HepG2 (cell line): ENCODE measurements at regions not wholly inside any gene's neighbourhood (a gene's known extent, or its start where the extent isn't known, plus 50 kb on each side); places are given as distances from the start of the nearest gene placed in this dataset.
A peak's percentile ranks its signal among the peaks of the same experiment; 100 is the strongest.

Source experiments
- CEBPB ChIP-seq: IDR thresholded peaks from 2 replicates; pipeline ENCODE4 v1.6.1; 2011; ENCODE audit warnings: low read depth, low read length, improper control_type of control experiment, borderline replicate concordance
- ETV6 ChIP-seq: sonication (generic); formaldehyde crosslinking; conservative IDR thresholded peaks from 2 replicates; pipeline ENCODE4 v1.4.0; 2020; ENCODE audit warnings: missing genetic modification reagents
- NR2F6 ChIP-seq, 2 experiments: IDR thresholded peaks; 2 replicates each; pipeline ENCODE4 v1.6.1; 2016; ENCODE audit warnings: antibody characterized with exemption in 1 of 2, mild to moderate bottlenecking in 1 of 2
- SETDB1 ChIP-seq: sonication (generic); formaldehyde crosslinking; IDR thresholded peaks from 2 replicates; pipeline ENCODE4 v1.5.1; 2020; ENCODE audit warnings: missing genetic modification reagents, mild to moderate bottlenecking, borderline replicate concordance
- SIN3B ChIP-seq: fragments of 150-350 bp; IDR thresholded peaks from 2 replicates; pipeline ENCODE4 v1.6.1; 2014; ENCODE audit warnings: low read length
- SMARCC2 ChIP-seq: fragments of 450-650 bp; IDR thresholded peaks from 2 replicates; pipeline ENCODE4 v1.6.1; 2017; ENCODE audit warnings: antibody characterized with exemption, mild to moderate bottlenecking
- ZC3H4 ChIP-seq: sonication (generic); formaldehyde crosslinking; IDR thresholded peaks from 2 replicates; pipeline ENCODE4 v1.4.0; 2020; ENCODE audit warnings: missing genetic modification reagents, borderline replicate concordance
- ZNF101 ChIP-seq: sonication (generic); formaldehyde crosslinking; IDR thresholded peaks from 2 replicates; pipeline ENCODE4 v1.4.0; 2020; ENCODE audit warnings: mild to moderate bottlenecking, low read depth, missing genetic modification reagents, borderline replicate concordance
- ZNF121 ChIP-seq: sonication (generic); formaldehyde crosslinking; IDR thresholded peaks from 2 replicates; pipeline ENCODE4 v1.5.0; 2020; ENCODE audit warnings: mild to moderate bottlenecking, missing genetic modification reagents
- ZNF350 ChIP-seq: sonication (generic); formaldehyde crosslinking; IDR thresholded peaks from 2 replicates; pipeline ENCODE4 v1.4.0; 2020; ENCODE audit warnings: mild to moderate bottlenecking, low read depth, missing genetic modification reagents, borderline replicate concordance
- ZNF460 ChIP-seq: sonication (generic); formaldehyde crosslinking; IDR thresholded peaks from 2 replicates; pipeline ENCODE4 v1.5.1; 2020; ENCODE audit warnings: missing genetic modification reagents, mild to moderate bottlenecking, borderline replicate concordance
- ZNF749 ChIP-seq: sonication (generic); formaldehyde crosslinking; IDR thresholded peaks from 2 replicates; pipeline ENCODE4 v1.8.0; 2022; ENCODE audit warnings: mild to moderate bottlenecking, missing genetic modification reagents, moderate library complexity, borderline replicate concordance
- ZNF788 ChIP-seq: sonication (generic); formaldehyde crosslinking; IDR thresholded peaks from 2 replicates; pipeline ENCODE4 v1.5.0; 2020; ENCODE audit warnings: mild to moderate bottlenecking, missing genetic modification reagents, borderline replicate concordance
- ZSCAN21 ChIP-seq: sonication (generic); formaldehyde crosslinking; IDR thresholded peaks from 2 replicates; pipeline ENCODE4 v1.8.0; 2022; ENCODE audit warnings: mild to moderate bottlenecking, missing genetic modification reagents, moderate library complexity, borderline replicate concordance
- TF ChIP-seq, protein P1 (sequence below): sonication (generic); formaldehyde crosslinking; IDR thresholded peaks from 2 replicates; pipeline ENCODE4 v1.4.0; 2020; ENCODE audit warnings: missing genetic modification reagents
- TF ChIP-seq, protein P2 (sequence below): IDR thresholded peaks from 2 replicates; pipeline ENCODE4 v1.6.1; 2012; ENCODE audit warnings: low read length, improper control_type of control experiment
- TF ChIP-seq, protein P3 (sequence below): sonication (generic); formaldehyde crosslinking; conservative IDR thresholded peaks from 2 replicates; pipeline ENCODE4 v1.5.0; 2020; ENCODE audit warnings: missing genetic modification reagents
- TF ChIP-seq, protein P4 (sequence below): sonication (generic); formaldehyde crosslinking; IDR thresholded peaks from 2 replicates; pipeline ENCODE4 v1.8.1; 2023; ENCODE audit warnings: missing genetic modification reagents, inconsistent platforms, borderline replicate concordance
- TF ChIP-seq, protein P5 (sequence below): sonication (generic); formaldehyde crosslinking; IDR thresholded peaks from 2 replicates; pipeline ENCODE4 v1.5.0; 2020; ENCODE audit warnings: missing genetic modification reagents
- TF ChIP-seq, protein P6 (sequence below): sonication (generic); formaldehyde crosslinking; IDR thresholded peaks from 2 replicates; pipeline ENCODE4 v1.8.0; 2022; ENCODE audit warnings: missing genetic modification reagents, low read depth, mild to moderate bottlenecking, borderline replicate concordance

DNA sequence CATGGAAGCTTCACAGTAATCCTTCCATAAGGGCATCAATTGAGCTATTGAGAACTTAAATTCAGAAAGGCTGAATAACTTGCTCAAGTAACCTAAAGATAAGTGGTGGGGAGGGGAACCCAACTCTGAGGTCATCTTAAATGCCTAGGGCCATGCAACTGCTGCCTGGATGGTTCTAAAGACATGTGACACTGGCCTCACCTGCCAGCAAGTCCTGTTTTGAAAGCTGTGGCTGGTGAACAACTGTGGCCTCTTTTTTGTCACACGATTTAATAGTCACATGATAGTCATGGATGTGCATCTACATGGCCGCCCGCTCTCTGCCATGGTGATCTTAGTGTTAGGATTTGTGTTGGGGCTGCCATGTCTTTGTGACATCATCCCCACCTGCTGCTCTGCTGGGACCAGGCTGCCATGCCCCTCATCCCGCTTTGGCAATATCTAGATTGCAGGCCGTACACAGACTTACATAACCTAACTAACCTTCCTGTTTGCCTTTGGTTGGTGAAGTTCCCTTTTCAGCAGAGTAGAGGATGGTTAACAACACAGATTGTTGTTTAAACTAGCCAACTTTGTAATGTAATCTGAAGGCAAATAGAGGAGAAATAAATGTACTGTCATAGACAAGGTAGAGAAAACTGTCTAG is 177.9 kb upstream of the SH3BP4 start (continued):
- TF ChIP-seq, protein P1, sequence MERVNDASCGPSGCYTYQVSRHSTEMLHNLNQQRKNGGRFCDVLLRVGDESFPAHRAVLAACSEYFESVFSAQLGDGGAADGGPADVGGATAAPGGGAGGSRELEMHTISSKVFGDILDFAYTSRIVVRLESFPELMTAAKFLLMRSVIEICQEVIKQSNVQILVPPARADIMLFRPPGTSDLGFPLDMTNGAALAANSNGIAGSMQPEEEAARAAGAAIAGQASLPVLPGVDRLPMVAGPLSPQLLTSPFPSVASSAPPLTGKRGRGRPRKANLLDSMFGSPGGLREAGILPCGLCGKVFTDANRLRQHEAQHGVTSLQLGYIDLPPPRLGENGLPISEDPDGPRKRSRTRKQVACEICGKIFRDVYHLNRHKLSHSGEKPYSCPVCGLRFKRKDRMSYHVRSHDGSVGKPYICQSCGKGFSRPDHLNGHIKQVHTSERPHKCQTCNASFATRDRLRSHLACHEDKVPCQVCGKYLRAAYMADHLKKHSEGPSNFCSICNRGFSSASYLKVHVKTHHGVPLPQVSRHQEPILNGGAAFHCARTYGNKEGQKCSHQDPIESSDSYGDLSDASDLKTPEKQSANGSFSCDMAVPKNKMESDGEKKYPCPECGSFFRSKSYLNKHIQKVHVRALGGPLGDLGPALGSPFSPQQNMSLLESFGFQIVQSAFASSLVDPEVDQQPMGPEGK (CRISPR knock-in tag) = no peak
- TF ChIP-seq, protein P2, sequence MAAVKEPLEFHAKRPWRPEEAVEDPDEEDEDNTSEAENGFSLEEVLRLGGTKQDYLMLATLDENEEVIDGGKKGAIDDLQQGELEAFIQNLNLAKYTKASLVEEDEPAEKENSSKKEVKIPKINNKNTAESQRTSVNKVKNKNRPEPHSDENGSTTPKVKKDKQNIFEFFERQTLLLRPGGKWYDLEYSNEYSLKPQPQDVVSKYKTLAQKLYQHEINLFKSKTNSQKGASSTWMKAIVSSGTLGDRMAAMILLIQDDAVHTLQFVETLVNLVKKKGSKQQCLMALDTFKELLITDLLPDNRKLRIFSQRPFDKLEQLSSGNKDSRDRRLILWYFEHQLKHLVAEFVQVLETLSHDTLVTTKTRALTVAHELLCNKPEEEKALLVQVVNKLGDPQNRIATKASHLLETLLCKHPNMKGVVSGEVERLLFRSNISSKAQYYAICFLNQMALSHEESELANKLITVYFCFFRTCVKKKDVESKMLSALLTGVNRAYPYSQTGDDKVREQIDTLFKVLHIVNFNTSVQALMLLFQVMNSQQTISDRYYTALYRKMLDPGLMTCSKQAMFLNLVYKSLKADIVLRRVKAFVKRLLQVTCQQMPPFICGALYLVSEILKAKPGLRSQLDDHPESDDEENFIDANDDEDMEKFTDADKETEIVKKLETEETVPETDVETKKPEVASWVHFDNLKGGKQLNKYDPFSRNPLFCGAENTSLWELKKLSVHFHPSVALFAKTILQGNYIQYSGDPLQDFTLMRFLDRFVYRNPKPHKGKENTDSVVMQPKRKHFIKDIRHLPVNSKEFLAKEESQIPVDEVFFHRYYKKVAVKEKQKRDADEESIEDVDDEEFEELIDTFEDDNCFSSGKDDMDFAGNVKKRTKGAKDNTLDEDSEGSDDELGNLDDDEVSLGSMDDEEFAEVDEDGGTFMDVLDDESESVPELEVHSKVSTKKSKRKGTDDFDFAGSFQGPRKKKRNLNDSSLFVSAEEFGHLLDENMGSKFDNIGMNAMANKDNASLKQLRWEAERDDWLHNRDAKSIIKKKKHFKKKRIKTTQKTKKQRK = no peak
- no peak for TF ChIP-seq ZNF101 (CRISPR knock-in tag)
- TF ChIP-seq, protein P3, sequence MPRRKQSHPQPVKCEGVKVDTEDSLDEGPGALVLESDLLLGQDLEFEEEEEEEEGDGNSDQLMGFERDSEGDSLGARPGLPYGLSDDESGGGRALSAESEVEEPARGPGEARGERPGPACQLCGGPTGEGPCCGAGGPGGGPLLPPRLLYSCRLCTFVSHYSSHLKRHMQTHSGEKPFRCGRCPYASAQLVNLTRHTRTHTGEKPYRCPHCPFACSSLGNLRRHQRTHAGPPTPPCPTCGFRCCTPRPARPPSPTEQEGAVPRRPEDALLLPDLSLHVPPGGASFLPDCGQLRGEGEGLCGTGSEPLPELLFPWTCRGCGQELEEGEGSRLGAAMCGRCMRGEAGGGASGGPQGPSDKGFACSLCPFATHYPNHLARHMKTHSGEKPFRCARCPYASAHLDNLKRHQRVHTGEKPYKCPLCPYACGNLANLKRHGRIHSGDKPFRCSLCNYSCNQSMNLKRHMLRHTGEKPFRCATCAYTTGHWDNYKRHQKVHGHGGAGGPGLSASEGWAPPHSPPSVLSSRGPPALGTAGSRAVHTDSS (CRISPR knock-in tag) = no peak
- TF ChIP-seq CEBPB = no peak
- TF ChIP-seq ZNF350 = no peak
- TF ChIP-seq ZNF788 (CRISPR knock-in tag) = no peak
- no peak for TF ChIP-seq SETDB1 (CRISPR knock-in tag)
- no peak for TF ChIP-seq ZC3H4 (CRISPR knock-in tag)
- TF ChIP-seq ETV6 (CRISPR knock-in tag) = no peak
- no peak for TF ChIP-seq ZSCAN21 (CRISPR knock-in tag)
- no peak for TF ChIP-seq ZNF460 (CRISPR knock-in tag)
- TF ChIP-seq SMARCC2 = no peak
- TF ChIP-seq, protein P4, sequence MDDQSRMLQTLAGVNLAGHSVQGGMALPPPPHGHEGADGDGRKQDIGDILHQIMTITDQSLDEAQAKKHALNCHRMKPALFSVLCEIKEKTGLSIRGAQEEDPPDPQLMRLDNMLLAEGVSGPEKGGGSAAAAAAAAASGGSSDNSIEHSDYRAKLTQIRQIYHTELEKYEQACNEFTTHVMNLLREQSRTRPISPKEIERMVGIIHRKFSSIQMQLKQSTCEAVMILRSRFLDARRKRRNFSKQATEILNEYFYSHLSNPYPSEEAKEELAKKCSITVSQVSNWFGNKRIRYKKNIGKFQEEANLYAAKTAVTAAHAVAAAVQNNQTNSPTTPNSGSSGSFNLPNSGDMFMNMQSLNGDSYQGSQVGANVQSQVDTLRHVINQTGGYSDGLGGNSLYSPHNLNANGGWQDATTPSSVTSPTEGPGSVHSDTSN = no peak
- TF ChIP-seq ZNF121 (CRISPR knock-in tag) = peak; percentile 82
- TF ChIP-seq NR2F6 (IDR thresholded peaks at IDR 0.05) = no peak
- TF ChIP-seq NR2F6 (CRISPR knock-in tag; IDR thresholded peaks at IDR 0.05) = peak; percentile 39; the same call in 1 of the 2 replicates
- TF ChIP-seq SIN3B = no peak
- TF ChIP-seq, protein P5, sequence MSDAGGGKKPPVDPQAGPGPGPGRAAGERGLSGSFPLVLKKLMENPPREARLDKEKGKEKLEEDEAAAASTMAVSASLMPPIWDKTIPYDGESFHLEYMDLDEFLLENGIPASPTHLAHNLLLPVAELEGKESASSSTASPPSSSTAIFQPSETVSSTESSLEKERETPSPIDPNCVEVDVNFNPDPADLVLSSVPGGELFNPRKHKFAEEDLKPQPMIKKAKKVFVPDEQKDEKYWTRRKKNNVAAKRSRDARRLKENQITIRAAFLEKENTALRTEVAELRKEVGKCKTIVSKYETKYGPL (CRISPR knock-in tag) = peak; percentile 48; the same call in 1 of the 2 replicates
- TF ChIP-seq ZNF749 (CRISPR knock-in tag) = no peak
- TF ChIP-seq, protein P6, sequence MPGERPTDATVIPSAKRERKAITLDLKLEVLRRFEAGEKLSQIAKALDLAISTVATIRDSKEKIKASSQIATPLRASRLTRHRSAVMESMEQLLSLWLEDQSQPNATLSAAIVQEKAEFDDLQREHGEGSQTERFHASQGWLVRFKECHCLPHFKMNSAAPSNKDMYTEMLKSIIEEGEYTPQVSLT (CRISPR knock-in tag) = no peak
